BJ (cell line): ENCODE measurements at regions not wholly inside any gene's neighbourhood (a gene's known extent, or its start where the extent isn't known, plus 50 kb on each side); places are given as distances from the start of the nearest gene placed in this dataset.

Experiments used
- CTCF ChIA-PET: fragments of 350-600 bp; formaldehyde crosslinking; extraction: SDS; loops from one replicate; lab custom pipeline; 2021; ENCODE audit warnings: antibody characterized with exemption, inconsistent platforms; lab: Yijun Ruan, JAX
- POLR2A ChIA-PET: fragments of 300-600 bp; sonication (Branson Sonifier 250); formaldehyde crosslinking; extraction: SDS; loops from one replicate; lab custom pipeline; 2021; ENCODE audit warnings: antibody characterized with exemption; lab: Charles Lee
- DNase-seq: peaks from one replicate; pipeline ENCODE4 v3.0.0-alpha.2; 2011; ENCODE audit warnings: low read depth
- H3K27me3 ChIP-seq: 2 replicates; pipeline ENCODE4 v1.6.0; 2011; ENCODE audit warnings: low read length; ENCODE audit not compliant: control insufficient read depth, insufficient read depth
- H3K36me3 ChIP-seq: 2 replicates; pipeline ENCODE4 v1.5.1; 2011; ENCODE audit warnings: low read length; ENCODE audit not compliant: control insufficient read depth, insufficient read depth
- H3K4me3 ChIP-seq: 2 replicates; pipeline ENCODE4 v1.5.1; 2011; ENCODE audit warnings: low read depth, mild to moderate bottlenecking, control low read depth, low read length
- TF ChIP-seq, protein P1 (sequence below): IDR thresholded peaks from 2 replicates; pipeline ENCODE4 v1.5.1; 2011; ENCODE audit warnings: low read depth, mild to moderate bottlenecking, control low read depth, inconsistent platforms, low read length, moderate library complexity; ENCODE audit not compliant: insufficient read depth

DNA sequence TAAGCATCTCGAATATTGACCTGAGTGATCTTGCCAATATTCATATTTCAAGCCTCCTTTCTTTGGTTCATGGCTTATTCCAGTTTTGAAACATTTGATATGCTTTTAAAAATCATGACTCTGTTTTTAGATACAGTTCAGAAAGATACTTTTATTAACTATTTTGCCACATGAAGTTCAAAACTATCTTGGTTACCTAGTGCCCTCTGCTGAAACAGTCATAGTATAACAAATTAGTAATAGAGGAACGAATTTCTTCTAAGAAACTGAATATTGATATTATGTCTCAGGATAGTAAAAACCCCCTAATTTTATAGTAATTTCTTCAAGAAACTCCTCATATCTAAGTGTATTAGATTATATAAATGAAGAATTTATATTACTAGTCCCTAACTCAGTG, 52.6 kb upstream of the RC3H1 start:
- POLR2A ChIA-PET: no interaction called here
- H3K4me3 ChIP-seq: no peak overlapping the region
- DNase-seq: no peak
- no peaks in the 10 kb centered on the region for H3K27me3 ChIP-seq
- H3K36me3 ChIP-seq: no peaks in the 10 kb centered on the region
- TF ChIP-seq, protein P1, sequence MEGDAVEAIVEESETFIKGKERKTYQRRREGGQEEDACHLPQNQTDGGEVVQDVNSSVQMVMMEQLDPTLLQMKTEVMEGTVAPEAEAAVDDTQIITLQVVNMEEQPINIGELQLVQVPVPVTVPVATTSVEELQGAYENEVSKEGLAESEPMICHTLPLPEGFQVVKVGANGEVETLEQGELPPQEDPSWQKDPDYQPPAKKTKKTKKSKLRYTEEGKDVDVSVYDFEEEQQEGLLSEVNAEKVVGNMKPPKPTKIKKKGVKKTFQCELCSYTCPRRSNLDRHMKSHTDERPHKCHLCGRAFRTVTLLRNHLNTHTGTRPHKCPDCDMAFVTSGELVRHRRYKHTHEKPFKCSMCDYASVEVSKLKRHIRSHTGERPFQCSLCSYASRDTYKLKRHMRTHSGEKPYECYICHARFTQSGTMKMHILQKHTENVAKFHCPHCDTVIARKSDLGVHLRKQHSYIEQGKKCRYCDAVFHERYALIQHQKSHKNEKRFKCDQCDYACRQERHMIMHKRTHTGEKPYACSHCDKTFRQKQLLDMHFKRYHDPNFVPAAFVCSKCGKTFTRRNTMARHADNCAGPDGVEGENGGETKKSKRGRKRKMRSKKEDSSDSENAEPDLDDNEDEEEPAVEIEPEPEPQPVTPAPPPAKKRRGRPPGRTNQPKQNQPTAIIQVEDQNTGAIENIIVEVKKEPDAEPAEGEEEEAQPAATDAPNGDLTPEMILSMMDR: peak; percentile 37
- CTCF ChIA-PET: interaction anchor here (1.3 kb wide), 1 partner anchor 18 kb away, joined by 4 read pairs; no protein-coding TSS in a partner anchor

DNA sequence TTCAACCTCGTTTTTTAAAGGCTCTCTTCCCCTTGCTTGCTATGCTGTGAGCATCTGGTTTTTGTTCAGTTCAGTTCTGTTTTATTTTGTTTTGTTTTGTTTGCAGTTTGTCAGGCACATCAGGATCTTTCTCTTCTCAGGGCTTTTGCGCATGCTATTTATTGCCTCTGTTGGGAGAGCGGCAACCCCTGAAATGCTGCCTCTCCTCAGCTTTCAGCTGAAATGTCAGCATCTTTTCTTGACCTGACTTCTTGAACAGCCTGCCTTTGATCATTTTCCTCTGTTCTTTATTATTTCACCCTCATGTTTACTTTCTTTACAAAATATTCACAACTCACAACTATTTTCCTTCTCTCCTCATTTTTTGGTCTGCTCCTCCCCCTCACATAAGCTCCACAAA, 50.4 kb upstream of the RC3H1 start:
- ChIA-PET POLR2A (no interaction called here), CTCF (interaction anchor here (0.9 to 1.2 kb wide), 2 partner anchors 27 to 145 kb away, joined by 4 read pairs; no protein-coding TSS in a partner anchor)
- Histone ChIP-seq H3K36me3 (no peaks in the 10 kb centered on the region), H3K4me3 (no peak overlapping the region), H3K27me3 (no peaks in the 10 kb centered on the region)
- DNase-seq: no peak
- TF ChIP-seq, protein P1: no peak
